Activated gamma-delta T cell treated with anti-CD3 and anti-CD28 coated beads, Interleukin-2, amount 50 U/mL, for 16 hours (primary cell): ENCODE measurements at regions not wholly inside any gene's neighbourhood (a gene's known extent, or its start where the extent isn't known, plus 50 kb on each side); places are given as distances from the start of the nearest gene placed in this dataset.

Source experiments
- DNase-seq: peaks from one replicate; pipeline ENCODE4 v3.0.0-alpha.2; 2020; ENCODE audit warnings: low read depth

DNA sequence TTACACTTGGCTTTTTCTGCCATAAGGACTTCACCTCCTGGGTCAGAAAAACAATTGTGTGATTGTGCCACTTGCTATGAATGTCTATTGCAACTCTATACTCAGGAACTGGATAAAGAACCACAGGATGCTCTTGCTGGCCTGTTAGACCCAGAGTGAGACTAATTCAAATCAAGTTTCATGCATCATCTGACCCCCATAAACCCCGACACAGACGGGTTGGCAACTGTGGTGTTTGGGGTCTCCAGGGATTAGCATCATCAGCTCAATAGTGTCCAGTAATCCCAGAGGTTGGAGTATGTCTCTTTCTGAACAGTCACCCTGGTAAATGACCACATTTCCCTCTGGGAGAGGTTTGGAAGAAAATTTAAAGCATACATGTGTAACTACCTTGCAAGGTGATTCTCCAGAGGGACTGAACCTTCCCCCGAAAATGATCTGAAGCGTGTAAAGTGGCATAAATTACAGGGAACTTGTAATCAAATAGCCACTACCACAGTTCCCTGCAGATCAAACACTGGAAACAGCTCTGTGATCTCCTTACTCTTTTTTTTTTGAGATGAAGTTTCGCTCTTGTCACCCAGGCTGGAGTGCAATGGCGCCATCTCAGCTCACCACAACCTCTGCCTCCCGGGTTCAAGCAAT, 1097.6 kb downstream of the TBC1D22A start:
- DNase-seq, result no peak

DNA sequence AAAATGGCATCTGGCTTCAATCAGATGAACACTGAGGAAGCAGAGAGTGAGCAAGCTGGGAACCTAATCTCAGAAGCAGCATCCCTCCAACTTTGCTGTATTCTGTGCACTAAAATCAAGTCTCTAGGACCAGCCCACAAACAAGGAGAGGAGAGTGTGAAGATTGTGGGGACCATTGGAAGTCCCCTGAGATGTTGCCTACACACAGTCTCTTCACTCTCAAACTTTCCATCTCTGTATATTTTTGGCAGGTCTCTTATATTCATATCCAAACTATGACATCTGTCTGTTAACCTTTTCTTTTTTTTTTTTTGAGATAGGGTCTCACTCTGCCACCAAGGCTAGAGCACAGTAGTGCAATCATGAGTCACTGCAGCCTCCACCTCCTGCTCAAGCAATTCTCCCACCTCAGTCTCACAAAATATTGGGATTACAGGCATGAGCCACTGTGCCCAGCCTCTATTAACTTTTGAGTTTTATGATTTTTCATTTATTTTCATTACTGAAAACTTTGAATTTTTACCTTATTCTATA, 1096.4 kb downstream of the TBC1D22A start:
- DNase-seq, result no peak

DNA sequence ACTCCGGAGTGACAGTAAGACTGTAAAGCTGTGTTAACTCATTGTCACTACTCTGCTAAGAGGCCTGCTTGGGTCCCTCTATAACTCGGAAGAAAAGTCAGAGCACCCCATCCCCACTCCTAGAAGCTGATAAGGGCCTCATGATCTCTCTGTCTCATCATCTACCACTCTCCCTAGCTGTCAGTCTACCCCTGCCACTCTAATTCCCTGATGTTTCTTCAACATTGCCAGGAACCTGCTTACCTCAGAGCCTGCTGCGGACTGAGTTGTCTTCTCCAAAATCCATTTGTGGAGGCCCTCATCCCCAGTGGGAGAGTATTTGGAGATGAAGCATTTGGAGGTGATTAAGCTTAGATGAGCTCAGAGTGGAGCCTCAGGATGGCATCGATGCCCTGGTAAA, 1092.2 kb downstream of the TBC1D22A start:
- DNase-seq, result no peak

DNA sequence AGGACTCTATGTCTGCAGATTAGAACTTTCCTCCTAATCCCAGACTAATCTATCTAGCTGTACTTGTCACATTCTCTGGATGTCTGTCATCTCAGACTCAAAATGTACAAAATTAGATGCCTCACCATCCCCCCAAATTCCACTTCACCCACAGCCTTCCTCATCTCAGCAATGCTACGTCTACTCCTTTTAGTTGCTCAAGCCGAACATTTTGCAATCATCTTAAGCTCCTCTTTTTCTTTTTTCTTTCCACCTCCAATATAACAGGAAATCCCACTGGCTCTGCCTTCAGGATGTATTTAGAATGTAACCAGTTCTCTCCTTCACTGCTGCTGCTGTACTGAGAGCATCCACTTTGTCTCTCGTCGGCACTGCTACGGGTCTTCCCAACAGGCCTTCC, 1091.8 kb downstream of the TBC1D22A start:
- no peak for DNase-seq

DNA sequence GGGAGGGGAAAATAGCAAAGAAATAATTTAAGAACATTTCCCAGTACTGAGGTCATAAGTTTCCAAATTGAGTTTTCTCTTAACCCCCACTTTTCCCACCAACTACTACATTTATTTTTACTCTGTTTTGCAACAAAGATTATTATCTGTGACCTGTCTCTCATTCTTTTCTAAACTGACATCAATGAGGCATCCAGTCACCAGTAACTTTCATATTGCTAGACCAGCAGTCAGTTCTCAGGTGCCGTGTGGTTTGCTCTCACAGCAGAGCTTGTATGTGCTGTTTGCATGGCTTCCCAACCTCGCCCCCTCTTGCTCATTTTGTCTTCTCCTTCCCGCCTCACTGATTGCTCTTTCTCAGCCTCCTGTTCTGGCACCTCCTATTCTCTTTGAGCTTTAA, 1091.3 kb downstream of the TBC1D22A start:
- DNase-seq, result no peak

DNA sequence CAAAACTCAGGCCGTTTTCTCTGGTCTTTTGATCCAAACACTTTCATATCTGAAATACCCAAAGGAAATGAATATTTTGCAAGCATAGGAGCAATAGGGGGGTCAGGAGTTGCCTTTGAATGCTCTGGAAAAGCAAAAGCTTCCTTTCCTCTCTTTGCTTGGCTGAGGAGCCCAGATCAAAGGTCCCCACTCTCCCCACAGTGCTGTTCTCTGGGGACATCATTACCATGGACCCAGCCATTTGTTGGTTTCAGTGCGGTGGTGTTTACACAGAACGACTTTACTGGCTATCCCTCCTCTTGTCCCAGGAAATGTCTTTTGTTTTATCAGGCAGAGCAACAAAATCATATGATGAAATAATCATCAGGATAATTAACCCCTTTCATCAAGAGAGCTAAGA, 1089.1 kb downstream of the TBC1D22A start:
- DNase-seq, result no peak

DNA sequence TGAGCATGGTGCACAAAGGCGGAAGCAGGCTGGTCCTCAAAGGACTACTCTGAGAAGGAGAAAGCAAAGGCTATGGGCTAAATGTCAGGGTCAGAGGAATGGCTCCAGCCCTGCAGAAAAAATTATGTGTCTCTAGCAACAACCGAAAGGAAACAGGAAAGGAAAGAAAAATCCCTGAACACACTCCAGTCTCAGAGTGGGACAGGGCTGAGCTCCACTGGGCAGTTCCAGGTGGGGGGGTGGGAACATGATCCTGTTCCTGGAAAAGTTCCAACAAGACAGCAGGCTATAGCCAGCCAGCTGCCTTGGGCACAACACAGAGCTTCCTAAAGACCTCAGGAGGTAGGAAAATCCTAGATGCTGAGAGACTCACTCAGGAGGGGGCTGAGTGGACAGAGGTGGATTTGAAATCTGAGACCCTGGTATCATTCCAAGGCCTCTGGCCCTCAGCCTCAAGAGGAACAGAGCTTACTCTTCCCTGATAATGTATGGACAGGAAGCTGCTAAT, 1088.2 kb downstream of the TBC1D22A start:
- DNase-seq, result no peak

DNA sequence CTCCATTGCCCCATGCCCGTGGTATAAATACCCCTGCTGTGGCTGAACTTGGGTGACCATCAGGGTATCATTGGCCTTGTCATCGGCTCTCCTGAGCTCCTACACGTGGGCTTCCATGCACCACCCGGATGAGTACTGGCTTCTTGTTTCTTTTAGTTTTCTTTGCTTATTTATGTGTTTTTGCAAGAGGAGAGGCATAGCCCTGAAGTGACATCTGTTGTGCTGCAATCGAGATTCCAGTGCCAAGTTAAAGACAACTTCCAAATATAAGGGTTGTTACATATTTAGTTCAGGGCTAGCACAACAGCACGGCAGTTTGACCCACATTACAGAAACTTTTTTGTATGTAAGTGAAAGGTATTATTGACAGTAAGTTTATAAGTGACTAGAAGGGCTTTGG, 1087.1 kb downstream of the TBC1D22A start:
- no peak for DNase-seq

DNA sequence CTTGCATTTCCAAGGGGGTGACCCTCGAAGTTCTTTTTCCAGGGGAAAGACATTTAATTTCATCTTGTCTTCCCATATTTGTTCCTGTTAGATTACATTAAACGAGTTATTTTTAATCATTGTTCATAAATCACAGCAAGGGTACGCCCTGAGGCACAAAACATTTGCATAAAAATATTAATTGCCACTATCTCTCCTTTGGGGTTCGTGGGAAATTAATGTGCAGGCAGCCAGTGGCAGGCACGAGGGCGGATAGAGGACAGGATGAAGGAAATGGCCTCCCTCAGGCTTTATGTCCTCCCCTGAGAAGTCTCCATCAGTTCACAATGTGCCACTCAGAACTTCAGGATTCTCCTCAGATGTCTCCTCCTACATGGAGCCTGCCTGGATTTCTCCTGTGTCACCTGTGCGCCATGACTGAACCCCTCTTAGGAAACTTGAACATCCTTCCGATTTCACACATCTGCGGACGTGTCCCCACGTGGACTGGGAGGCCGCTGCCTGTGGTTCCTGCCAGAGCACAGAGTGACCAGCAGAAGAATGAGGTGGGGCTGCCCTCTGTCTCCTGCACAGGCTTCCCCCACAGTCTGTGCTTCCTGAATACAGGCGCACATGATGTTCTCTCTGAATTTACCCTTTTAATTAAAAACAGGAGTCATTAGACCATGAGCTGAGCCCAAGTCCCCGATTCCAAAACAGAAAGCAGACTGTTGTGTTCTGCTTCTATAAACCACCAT, 1085.9 kb downstream of the TBC1D22A start:
- DNase-seq, result no peak

DNA sequence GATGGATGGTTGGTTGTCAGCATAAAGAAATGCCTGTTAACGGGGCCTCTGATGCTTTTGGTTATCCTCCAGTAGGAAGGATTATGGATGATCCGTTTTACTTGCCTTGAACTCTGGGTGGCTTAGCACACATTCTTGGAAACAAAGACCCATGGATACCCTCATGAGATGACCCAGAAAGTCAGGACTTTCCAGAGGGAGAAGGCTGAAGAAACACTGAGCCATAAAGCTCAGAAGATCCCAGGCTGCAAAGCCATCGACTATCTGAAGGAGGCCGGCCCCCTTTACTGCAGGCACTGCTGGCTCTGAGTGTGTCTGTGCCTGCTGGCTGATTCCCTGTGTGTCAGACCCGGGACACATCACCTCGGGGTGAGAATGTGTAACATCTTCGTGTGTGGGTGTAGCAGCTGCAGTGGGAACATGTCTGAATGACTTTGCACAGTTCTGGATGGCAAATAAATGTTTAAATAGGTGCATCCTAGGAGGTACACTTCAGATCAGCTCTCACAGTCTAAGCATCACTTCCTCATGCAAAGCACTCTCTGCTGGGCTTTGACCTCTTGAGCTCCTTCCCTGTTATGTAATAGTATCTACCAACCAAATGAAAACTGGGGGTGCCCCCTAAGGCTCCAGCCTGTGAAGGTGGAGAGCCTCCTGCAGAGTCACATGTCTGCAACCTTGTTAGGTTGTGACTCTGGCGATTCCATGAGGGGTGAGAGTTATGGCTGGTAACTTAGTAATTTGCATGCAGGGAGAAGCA, 1084.9 kb downstream of the TBC1D22A start:
- no peak for DNase-seq

DNA sequence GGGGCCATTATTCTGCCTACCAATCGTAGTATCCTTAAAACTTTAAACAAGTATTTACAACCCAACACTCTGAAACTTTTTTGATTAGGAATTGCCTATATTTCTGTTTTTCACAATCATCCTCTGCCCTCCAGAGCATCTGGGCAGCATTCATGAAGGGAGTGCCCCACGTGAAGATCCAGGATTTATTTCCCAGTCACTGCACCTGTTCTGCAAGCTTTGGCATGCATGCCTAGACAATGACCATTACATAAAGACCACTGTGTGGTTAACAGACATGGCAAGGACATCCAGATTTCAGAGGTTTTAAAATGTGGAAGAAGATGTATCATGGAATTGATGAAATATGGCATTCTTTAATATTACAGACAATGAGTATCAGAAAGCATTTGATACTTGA, 1083.8 kb downstream of the TBC1D22A start:
- DNase-seq, result no peak

DNA sequence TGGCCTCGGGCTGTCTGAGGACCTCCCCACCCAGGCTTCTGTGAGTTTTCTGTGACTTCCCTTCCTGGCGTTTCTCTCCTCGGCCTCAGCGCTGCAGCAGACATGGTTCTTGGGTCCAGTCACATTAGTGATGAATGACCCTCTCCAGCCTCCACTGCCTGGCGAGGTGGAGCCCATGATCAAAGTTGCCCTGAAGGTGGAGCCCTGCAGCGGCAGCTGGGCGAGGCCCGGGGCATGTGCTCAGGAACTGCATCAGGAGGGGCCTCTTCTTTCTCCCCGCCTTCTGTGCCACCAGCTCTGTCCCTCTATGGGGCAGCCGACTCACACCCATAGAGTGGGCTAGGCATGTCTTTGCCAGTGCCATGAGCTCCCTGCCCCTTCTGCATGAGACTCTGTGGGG, 1079.7 kb downstream of the TBC1D22A start:
- DNase-seq, result no peak

DNA sequence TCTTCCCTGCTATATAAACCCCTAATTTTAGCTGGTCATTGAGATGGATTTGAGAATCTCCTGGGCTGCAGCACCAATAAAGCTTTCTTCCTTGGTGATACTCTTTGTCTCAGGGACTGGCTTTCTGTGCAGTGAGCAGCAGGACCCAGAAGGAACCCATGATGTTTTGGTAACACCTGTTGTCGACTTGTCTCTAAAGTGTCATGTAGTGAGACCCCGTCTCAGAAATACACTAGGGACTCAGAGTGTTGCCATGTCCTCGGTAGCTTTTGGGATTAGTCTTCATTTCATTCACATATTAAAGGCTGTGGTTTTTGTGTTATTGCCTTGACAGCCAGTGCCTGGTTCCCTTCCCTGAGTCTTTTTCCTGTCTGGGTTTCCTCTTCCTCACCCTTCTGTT, 1078.7 kb downstream of the TBC1D22A start:
- DNase-seq, result no peak

DNA sequence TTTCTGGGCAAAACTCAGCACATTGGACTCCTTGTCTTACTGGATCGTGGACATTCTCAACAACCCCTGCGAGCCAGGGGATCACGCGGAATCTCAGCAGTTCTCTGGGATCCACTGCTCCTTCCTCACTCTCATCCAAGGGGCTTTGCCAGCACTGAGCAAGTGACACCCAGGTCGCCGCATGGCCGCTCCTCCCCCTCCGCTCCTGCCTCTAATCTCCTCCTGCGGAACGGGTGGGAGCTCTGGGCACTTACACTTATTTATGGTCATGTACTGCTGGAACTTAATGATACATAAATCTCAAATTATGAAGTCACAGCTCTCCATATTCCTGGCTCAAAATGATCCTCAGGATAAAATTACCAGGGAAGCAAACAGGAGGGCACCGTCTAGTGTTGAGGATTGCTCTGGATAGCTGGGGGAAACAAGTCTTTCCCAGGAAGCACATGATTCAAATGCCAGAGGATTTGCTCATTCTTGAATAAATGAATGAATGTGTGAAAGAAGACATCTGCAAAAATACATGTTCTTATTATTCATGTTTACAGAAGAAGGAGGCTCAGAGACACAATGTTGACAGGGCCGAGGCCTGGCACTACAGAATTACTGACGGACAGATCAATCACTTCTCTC, 1077.3 kb downstream of the TBC1D22A start:
- no peak for DNase-seq

DNA sequence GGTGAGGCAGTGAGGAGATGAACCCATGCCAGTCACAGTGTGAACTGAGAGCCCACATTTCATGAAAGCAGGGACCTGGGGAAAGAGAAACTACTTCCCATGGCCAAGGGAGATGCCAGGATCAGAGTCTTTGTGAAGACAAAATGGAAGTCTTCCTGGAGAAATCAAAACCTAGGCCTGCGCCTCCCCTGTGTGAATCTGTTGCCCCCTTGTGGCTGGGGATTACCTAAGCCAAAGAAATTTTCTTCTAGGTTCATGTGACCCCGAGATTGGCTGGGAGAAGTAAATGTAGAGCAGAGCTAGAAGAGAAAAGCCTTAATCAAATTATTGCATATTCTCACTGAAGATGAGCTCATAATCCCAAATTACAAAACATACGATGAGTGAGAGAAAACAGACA, 1075.3 kb downstream of the TBC1D22A start:
- DNase-seq, result no peak

DNA sequence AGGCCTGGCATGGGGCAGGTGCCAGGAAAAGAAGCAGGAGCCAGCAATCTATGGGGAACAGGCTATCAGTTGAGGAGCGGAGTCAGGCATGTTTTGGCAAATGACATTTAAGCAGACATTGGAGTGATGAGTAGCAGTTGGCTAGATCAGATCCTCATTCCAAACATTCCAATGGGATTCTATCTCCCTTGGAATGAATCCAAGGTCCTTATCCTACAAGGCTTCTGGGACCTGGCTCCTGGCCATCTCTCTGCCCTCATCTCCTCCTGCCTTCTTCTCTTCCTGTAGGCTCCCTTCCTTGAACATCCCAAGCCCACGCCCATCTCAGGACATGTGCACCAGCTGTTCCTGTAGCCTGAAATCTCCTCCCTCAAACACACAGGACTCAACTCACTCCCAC, 1074.5 kb downstream of the TBC1D22A start:
- DNase-seq, result no peak

DNA sequence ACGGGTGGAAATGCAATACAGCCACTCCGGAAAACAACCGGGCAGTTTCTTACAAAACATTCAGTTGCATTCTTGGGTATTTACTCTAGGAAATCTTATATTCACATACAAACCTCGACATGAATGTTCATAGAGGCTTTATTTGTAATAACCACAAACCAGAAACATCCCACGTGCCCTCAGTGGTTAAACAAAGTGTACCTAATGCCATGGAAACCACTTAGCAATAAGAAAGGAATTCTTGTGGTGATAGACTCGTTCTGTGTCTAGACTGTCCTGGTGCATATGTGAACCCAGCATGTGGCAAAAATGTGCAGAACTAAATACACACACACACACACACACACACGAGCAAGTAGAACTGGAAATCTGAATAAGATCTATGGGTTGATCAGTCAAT, 1073.3 kb downstream of the TBC1D22A start:
- no peak for DNase-seq

DNA sequence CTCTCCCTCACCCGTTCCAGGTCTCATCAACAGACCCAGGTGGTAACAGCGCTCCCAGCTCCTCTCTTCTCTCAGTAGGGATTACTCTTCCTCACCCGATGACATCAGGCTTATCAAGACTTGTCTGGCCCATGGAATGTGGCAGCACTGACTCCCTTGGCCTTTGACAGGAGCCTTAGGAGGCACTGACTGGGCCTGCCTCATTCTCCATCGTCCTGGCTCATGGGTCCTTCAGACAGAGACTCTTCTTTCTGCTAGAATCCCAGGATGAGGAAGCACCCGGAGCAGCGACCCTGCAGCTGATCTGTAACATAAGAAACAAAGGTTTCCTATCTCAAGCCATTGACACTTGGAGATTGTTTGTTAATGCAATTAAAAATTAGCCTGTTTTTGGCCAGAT, 1063.6 kb downstream of the TBC1D22A start:
- DNase-seq, result no peak

DNA sequence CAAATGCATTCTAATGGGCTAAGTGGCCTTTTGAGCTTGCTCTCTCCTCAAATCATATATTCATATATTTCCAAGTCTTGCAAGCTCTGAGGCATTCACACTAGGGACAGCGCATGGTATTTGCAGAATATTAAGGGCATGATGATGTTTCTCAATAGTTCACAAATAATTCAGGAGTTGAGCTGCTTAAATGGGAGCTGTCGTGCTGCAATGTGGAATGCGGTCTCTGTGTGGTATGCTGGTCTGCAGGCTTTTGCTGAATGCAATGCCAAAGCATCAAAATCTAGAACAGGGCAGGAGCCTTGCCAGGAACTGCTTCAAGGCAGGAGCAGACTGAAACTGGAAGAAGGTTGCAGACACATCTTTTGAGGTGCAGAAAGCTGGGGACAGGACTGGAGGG, 1060.0 kb downstream of the TBC1D22A start:
- no peak for DNase-seq

DNA sequence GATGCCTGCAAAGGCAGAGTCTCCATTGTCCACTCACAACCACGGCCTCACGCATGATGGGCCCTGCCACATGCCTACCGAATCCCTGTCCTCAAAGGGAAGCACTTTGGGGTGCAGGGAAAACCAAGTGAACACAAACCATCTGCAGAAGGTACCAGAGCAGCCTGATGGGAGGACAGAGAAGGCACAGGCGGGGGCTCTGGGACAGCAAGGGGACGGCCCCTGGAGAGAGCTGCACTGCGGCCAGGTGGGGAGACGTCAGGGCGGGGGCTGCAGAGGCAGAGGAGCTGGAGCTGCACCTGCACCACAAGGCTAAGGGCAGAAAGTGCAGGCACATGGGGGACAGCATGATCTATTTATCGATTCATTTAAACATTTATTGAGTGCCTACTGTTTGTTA, 1056.0 kb downstream of the TBC1D22A start:
- no peak for DNase-seq

DNA sequence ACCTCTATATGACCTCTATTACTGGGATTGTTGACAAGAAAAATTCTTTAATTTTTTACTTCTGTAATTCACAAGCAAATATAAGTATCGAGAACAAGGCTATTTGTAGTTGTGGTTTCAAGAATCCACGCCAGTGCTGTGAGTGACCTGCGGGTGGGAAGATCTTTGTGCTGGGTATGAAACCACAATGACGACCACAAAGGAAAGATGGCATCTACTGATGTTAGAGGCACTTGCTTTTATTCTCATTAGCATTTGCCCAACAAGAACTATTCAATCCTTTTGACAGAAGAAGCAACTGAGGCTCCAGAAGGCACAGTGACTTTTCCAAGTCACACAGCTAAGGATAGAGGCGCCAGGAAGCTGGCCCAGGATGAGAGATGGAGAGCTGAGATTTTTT, 1054.9 kb downstream of the TBC1D22A start:
- DNase-seq, result no peak

DNA sequence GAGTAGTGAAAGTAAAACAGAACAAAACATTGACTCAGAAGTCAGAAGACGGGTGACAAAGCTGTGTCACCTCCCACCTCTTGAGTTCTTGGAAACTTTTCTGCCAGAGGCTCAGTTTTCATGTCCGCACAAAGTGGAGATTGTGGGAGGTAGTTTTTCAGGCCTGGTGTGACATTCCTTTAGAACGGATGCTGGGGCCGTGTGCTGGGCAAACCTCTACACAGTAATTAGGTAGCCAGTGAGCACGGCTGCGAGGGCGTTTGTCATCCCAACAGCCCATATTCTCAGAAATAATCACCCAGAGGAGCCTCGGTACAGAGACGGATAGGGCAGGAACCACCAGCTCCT, 1054.4 kb downstream of the TBC1D22A start:
- DNase-seq, result no peak
